OCI-LY1 (cell line): ENCODE measurements at regions not wholly inside any gene's neighbourhood (a gene's known extent, or its start where the extent isn't known, plus 50 kb on each side); places are given as distances from the start of the nearest gene placed in this dataset.

ENCODE experiments used
- EZH2 ChIP-seq: fragments of 200-600 bp; sonication (generic), shearing (Covaris generic); IDR thresholded peaks from 2 replicates; pipeline ENCODE4 v1.8.0; 2017; ENCODE audit warnings: borderline replicate concordance, mixed run types, mild to moderate bottlenecking, antibody characterized with exemption, low read length, moderate library complexity, mixed read lengths
- TF ChIP-seq, protein P1 (sequence below): fragments of 200-600 bp; sonication (generic), shearing (Covaris generic); IDR thresholded peaks from 2 replicates; pipeline ENCODE4 v1.5.1; 2017; ENCODE audit warnings: mild to moderate bottlenecking, antibody characterized with exemption, low read length, moderate library complexity, mixed read lengths

GRCh38 chr12:14065616-14066015 is 84.2 kb upstream of the GRIN2B start:
- TF ChIP-seq, protein P1, sequence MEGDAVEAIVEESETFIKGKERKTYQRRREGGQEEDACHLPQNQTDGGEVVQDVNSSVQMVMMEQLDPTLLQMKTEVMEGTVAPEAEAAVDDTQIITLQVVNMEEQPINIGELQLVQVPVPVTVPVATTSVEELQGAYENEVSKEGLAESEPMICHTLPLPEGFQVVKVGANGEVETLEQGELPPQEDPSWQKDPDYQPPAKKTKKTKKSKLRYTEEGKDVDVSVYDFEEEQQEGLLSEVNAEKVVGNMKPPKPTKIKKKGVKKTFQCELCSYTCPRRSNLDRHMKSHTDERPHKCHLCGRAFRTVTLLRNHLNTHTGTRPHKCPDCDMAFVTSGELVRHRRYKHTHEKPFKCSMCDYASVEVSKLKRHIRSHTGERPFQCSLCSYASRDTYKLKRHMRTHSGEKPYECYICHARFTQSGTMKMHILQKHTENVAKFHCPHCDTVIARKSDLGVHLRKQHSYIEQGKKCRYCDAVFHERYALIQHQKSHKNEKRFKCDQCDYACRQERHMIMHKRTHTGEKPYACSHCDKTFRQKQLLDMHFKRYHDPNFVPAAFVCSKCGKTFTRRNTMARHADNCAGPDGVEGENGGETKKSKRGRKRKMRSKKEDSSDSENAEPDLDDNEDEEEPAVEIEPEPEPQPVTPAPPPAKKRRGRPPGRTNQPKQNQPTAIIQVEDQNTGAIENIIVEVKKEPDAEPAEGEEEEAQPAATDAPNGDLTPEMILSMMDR: no peak
- TF ChIP-seq EZH2: no peak
